HEK293 (cell line): ENCODE measurements at regions not wholly inside any gene's neighbourhood (a gene's known extent, or its start where the extent isn't known, plus 50 kb on each side); places are given as distances from the start of the nearest gene placed in this dataset.

Source experiments
- CTCF ChIA-PET: fragments of 350-600 bp; formaldehyde crosslinking; extraction: SDS; loops from one replicate; lab custom pipeline; 2021; ENCODE audit warnings: antibody characterized with exemption; lab: Yijun Ruan, JAX
- POLR2A ChIA-PET: fragments of 300-600 bp; formaldehyde crosslinking; extraction: SDS; loops from one replicate; lab custom pipeline; 2020; ENCODE audit warnings: antibody characterized with exemption, inconsistent platforms; lab: Yijun Ruan, JAX
- H3K27ac ChIP-seq: fragments of 200-500 bp; sonication (Bioruptor generic); 2 replicates; pipeline ENCODE4 v1.5.1; 2014; ENCODE audit warnings: low read depth, low read length, control low read depth, inconsistent platforms; ENCODE audit errors: extremely low read depth
- H3K36me3 ChIP-seq, 2 experiments: fragments of 200-500 bp in 1 of 2; sonication (Bioruptor generic) in 1 of 2; 1 replicate in 1 of 2; 2 replicates in 1 of 2; pipeline ENCODE4 v1.5.1; 2014 to 2017; ENCODE audit warnings: inconsistent platforms in 2 of 2, low read length in 2 of 2; ENCODE audit not compliant: control insufficient read depth in 2 of 2, insufficient read depth in 1 of 2
- H3K4me1 ChIP-seq: fragments of 200-500 bp; sonication (Bioruptor generic); 2 replicates; pipeline ENCODE4 v1.5.1; 2014; ENCODE audit warnings: mild to moderate bottlenecking, low read length, inconsistent platforms; ENCODE audit not compliant: control insufficient read depth, insufficient read depth
- H3K4me3 ChIP-seq: 2 replicates; pipeline ENCODE4 v1.5.1; 2011; ENCODE audit warnings: low read depth, mild to moderate bottlenecking, control low read depth, low read length, moderate library complexity
- H3K9me3 ChIP-seq: fragments of 200-500 bp; sonication (Bioruptor generic); 2 replicates; pipeline ENCODE4 v1.5.1; 2014; ENCODE audit warnings: low read depth, low read length, inconsistent platforms; ENCODE audit not compliant: control insufficient read depth, insufficient read depth
- ELK4 ChIP-seq: IDR thresholded peaks from 2 replicates; pipeline ENCODE4 v1.6.1; 2011; ENCODE audit warnings: mild to moderate bottlenecking, low read depth, low read length, borderline replicate concordance
- OVOL3 ChIP-seq: fragments of 450-650 bp; formaldehyde crosslinking; IDR thresholded peaks from 2 replicates; pipeline ENCODE4 v1.5.1; 2016; ENCODE audit warnings: missing biosample characterization, missing genetic modification characterization
- PRDM6 ChIP-seq: fragments of 450-650 bp; formaldehyde crosslinking; IDR thresholded peaks from 2 replicates; pipeline ENCODE4 v1.5.1; 2017; ENCODE audit warnings: missing biosample characterization, missing genetic modification characterization
- SP7 ChIP-seq: fragments of 450-650 bp; formaldehyde crosslinking; IDR thresholded peaks from 2 replicates; pipeline ENCODE4 v1.5.1; 2016; ENCODE audit warnings: missing biosample characterization, missing genetic modification characterization
- ZFP3 ChIP-seq: fragments of 450-650 bp; formaldehyde crosslinking; IDR thresholded peaks from 2 replicates; pipeline ENCODE4 v1.5.1; 2016; ENCODE audit warnings: low read depth, missing biosample characterization, missing genetic modification characterization
- ZFP37 ChIP-seq: fragments of 450-650 bp; formaldehyde crosslinking; IDR thresholded peaks from 2 replicates; pipeline ENCODE4 v1.5.1; 2016; ENCODE audit warnings: missing biosample characterization, missing genetic modification characterization
- ZNF132 ChIP-seq: fragments of 450-650 bp; formaldehyde crosslinking; IDR thresholded peaks from 2 replicates; pipeline ENCODE4 v1.5.1; 2017; ENCODE audit warnings: missing biosample characterization, missing genetic modification characterization, borderline replicate concordance
- ZNF19 ChIP-seq: fragments of 450-650 bp; formaldehyde crosslinking; IDR thresholded peaks from 2 replicates; pipeline ENCODE4; 2016; ENCODE audit warnings: missing biosample characterization, missing genetic modification characterization, low read depth
- ZNF211 ChIP-seq: fragments of 450-650 bp; formaldehyde crosslinking; IDR thresholded peaks from 2 replicates; pipeline ENCODE4 v1.5.1; 2016; ENCODE audit warnings: low read depth, missing biosample characterization, missing genetic modification characterization
- ZNF514 ChIP-seq: fragments of 450-650 bp; formaldehyde crosslinking; IDR thresholded peaks from 2 replicates; pipeline ENCODE4 v1.5.1; 2016; ENCODE audit warnings: missing biosample characterization, missing genetic modification characterization
- ZNF518A ChIP-seq: fragments of 450-650 bp; formaldehyde crosslinking; conservative IDR thresholded peaks from 2 replicates; pipeline ENCODE4 v1.5.1; 2016; ENCODE audit warnings: low read depth, missing biosample characterization, missing genetic modification characterization
- ZNF555 ChIP-seq: fragments of 450-650 bp; formaldehyde crosslinking; conservative IDR thresholded peaks from 2 replicates; pipeline ENCODE4 v1.5.1; 2017; ENCODE audit warnings: missing biosample characterization, mild to moderate bottlenecking, missing genetic modification characterization, inconsistent platforms
- ZNF624 ChIP-seq: fragments of 450-650 bp; formaldehyde crosslinking; IDR thresholded peaks from 2 replicates; pipeline ENCODE4 v1.5.1; 2017; ENCODE audit warnings: missing biosample characterization, missing genetic modification characterization
- ZNF645 ChIP-seq: fragments of 450-650 bp; formaldehyde crosslinking; IDR thresholded peaks from 2 replicates; pipeline ENCODE4; 2016; ENCODE audit warnings: missing biosample characterization, missing genetic modification characterization
- ZNF777 ChIP-seq: fragments of 450-650 bp; formaldehyde crosslinking; IDR thresholded peaks from 2 replicates; pipeline ENCODE4 v1.5.1; 2017; ENCODE audit warnings: missing biosample characterization, missing genetic modification characterization, borderline replicate concordance
- ZSCAN30 ChIP-seq: fragments of 450-650 bp; IDR thresholded peaks from 2 replicates; pipeline ENCODE4 v1.5.1; 2018; ENCODE audit warnings: missing biosample characterization, mild to moderate bottlenecking, missing genetic modification characterization, moderate library complexity

GRCh38 chr18:24582771-24583170, 122.3 kb downstream of the HRH4 start (continued):
- TF ChIP-seq ZNF518A (tag by site-specific recombination) (no peak), ZNF645 (tag by site-specific recombination) (no peak), ZNF514 (no peak), ZNF19 (tag by site-specific recombination) (no peak), ZFP37 (tag by site-specific recombination) (no peak), OVOL3 (tag by site-specific recombination) (no peak)

- CTCF ChIA-PET = interaction anchor here (0.6 to 1.0 kb wide), 2 partner anchors 16 to 293 kb away, joined by 3 read pairs; no protein-coding TSS in a partner anchor
- Histone ChIP-seq H3K9me3 (no peaks in the 10 kb centered on the region), H3K27ac (no peak overlapping the region), H3K4me3 (no peak overlapping the region), H3K4me1 (no peaks in the 10 kb centered on the region), H3K36me3 (no peaks in the 10 kb centered on the region)
- POLR2A ChIA-PET = no interaction called here
- TF ChIP-seq PRDM6 (tag by site-specific recombination) = no peak
- no peak for TF ChIP-seq ZNF624 (tag by site-specific recombination)
- TF ChIP-seq ZNF211 (tag by site-specific recombination) = no peak
- TF ChIP-seq ZNF555 (tag by site-specific recombination) = no peak
- no peak for TF ChIP-seq ZSCAN30 (tag by site-specific recombination)
- no peak for TF ChIP-seq ELK4
- TF ChIP-seq ZFP3 (tag by site-specific recombination) = no peak
- TF ChIP-seq ZNF19 (tag by site-specific recombination) = no peak
- TF ChIP-seq SP7 (tag by site-specific recombination) = no peak
- no peak for TF ChIP-seq ZNF132 (tag by site-specific recombination)
- TF ChIP-seq ZNF777 (tag by site-specific recombination) = no peak
Measured at GRCh38 chr18:24584205-24584604, 123.8 kb downstream of the HRH4 start.
